ENCODE measurements at regions not wholly inside any gene's neighbourhood (a gene's known extent, or its start where the extent isn't known, plus 50 kb on each side); places are given as distances from the start of the nearest gene placed in this dataset.

- Histone ChIP-seq H3K27ac (ENCODE audit: low read length) (no peak overlapping the region), H3K27me3 (replicated peaks in 1 of 2; ENCODE audit: control insufficient read depth in 2 of 2, extremely low read depth in 1 of 2, insufficient read depth in 2 of 2, low read length in 1 of 2) (peaks cover 0 to 12% of the 10 kb centered on the region in 2 experiments), H3K36me3 (ENCODE audit: control insufficient read depth in 2 of 2, extremely low read depth in 1 of 2, insufficient read depth in 1 of 2, low read length in 1 of 2) (no peaks in the 10 kb centered on the region), H3K4me3 (ENCODE audit: control insufficient read depth in 1 of 2, extremely low read depth in 1 of 2, low read length in 1 of 2) (no peak overlapping the region), H3K9me3 (no peaks in the 10 kb centered on the region), H3K4me1 (ENCODE audit: control insufficient read depth in 1 of 2, extremely low read depth in 1 of 2, insufficient read depth in 2 of 2, low read length in 2 of 2) (no peaks in the 10 kb centered on the region)
- no peak for DNase-seq
- no peak overlapping the region for H3K27ac Mint-ChIP-seq
- H3K9me3 Mint-ChIP-seq: peaks cover 0 to 3% (median 0%) of the 10 kb centered on the region in 3 donors
- no peaks in the 10 kb centered on the region for H3K4me1 Mint-ChIP-seq
- WGBS (ENCODE audit: insufficient coverage): 72% methylated on average over 5 of the region's 13 CpGs
- CTCF ChIA-PET: no interaction called here
- peaks cover 2 to 3% of the 10 kb centered on the region in 2 donors for H3K27me3 Mint-ChIP-seq
- H3K36me3 Mint-ChIP-seq: no peaks in the 10 kb centered on the region
- no peak overlapping the region for H3K4me3 Mint-ChIP-seq
- POLR2A ChIA-PET: no interaction called here
- no peak for ATAC-seq (replicated peaks in 1 of 4)
Observed at GRCh38 chr17:72373910-72374741, 253.3 kb downstream of the SOX9 start.

- no peak overlapping the region for H3K27ac Mint-ChIP-seq
- Histone ChIP-seq H3K9me3 (no peaks in the 10 kb centered on the region), H3K4me3 (ENCODE audit: control insufficient read depth in 1 of 2, extremely low read depth in 1 of 2, low read length in 1 of 2) (no peak overlapping the region), H3K4me1 (ENCODE audit: control insufficient read depth in 1 of 2, extremely low read depth in 1 of 2, insufficient read depth in 2 of 2, low read length in 2 of 2) (no peaks in the 10 kb centered on the region), H3K27ac (ENCODE audit: low read length) (no peak overlapping the region), H3K36me3 (ENCODE audit: control insufficient read depth in 2 of 2, extremely low read depth in 1 of 2, insufficient read depth in 1 of 2, low read length in 1 of 2) (no peaks in the 10 kb centered on the region), H3K27me3 (replicated peaks in 1 of 2; ENCODE audit: control insufficient read depth in 2 of 2, extremely low read depth in 1 of 2, insufficient read depth in 2 of 2, low read length in 1 of 2) (peaks cover 0 to 16% of the 10 kb centered on the region in 2 experiments)
- H3K4me3 Mint-ChIP-seq: no peak overlapping the region
- no peak for ATAC-seq (replicated peaks in 1 of 4)
- H3K36me3 Mint-ChIP-seq: no peaks in the 10 kb centered on the region
- no peaks in the 10 kb centered on the region for H3K9me3 Mint-ChIP-seq
- ChIA-PET POLR2A (no interaction called here), CTCF (no interaction called here)
- WGBS (ENCODE audit: insufficient coverage): 77% methylated on average over 10 of the region's 16 CpGs
- DNase-seq: no peak
- H3K27me3 Mint-ChIP-seq: peaks cover 3% of the 10 kb centered on the region in 2 donors
- no peaks in the 10 kb centered on the region for H3K4me1 Mint-ChIP-seq
Observed at GRCh38 chr17:72376526-72377345, 255.9 kb downstream of the SOX9 start.

GRCh38 chr17:72378414-72379390, 257.9 kb downstream of the SOX9 start:
- no peak overlapping the region for H3K27ac ChIP-seq (ENCODE audit: low read length)
- ATAC-seq (replicated peaks in 1 of 4) (no peak), DNase-seq (no peak)
- ChIA-PET CTCF (no interaction called here), POLR2A (no interaction called here)
- Mint-ChIP-seq H3K4me1 (no peaks in the 10 kb centered on the region), H3K9me3 (no peaks in the 10 kb centered on the region), H3K36me3 (no peaks in the 10 kb centered on the region), H3K4me3 (no peak overlapping the region), H3K27me3 (peaks cover 9 to 11% of the 10 kb centered on the region in 2 donors), H3K27ac (no peak overlapping the region)
- no peaks in the 10 kb centered on the region for H3K36me3 ChIP-seq (ENCODE audit: control insufficient read depth in 2 of 2, extremely low read depth in 1 of 2, insufficient read depth in 1 of 2, low read length in 1 of 2)
- H3K27me3 ChIP-seq (replicated peaks in 1 of 2; ENCODE audit: control insufficient read depth in 2 of 2, extremely low read depth in 1 of 2, insufficient read depth in 2 of 2, low read length in 1 of 2): peaks cover 2 to 16% of the 10 kb centered on the region in 2 experiments
- WGBS (ENCODE audit: insufficient coverage): 69% methylated on average over 15 of the region's 23 CpGs
- H3K4me3 ChIP-seq (ENCODE audit: control insufficient read depth in 1 of 2, extremely low read depth in 1 of 2, low read length in 1 of 2): no peak overlapping the region
- no peaks in the 10 kb centered on the region for H3K9me3 ChIP-seq
- H3K4me1 ChIP-seq (ENCODE audit: control insufficient read depth in 1 of 2, extremely low read depth in 1 of 2, insufficient read depth in 2 of 2, low read length in 2 of 2): no peaks in the 10 kb centered on the region

DNA sequence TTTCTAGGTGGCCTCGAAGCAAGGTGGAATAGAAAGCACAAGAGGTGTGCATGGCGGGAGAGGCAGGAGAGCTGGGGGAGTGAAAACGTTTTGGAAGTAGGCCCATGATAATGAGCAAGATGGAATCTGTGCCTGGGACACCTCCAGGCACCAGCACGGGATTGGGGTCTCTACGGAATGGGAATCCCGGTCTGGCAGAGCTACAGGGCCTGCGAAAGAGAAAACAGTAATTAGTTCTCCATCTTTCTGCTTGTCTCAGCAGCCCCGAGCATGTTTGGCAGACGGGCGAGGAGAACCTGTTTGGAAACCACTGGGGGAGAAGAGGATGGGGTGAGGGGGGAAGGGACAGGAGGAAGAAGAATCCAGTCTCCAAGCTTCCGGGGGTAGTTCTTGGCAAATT, 258.7 kb downstream of the SOX9 start:
- Histone ChIP-seq H3K36me3 (ENCODE audit: control insufficient read depth in 2 of 2, extremely low read depth in 1 of 2, insufficient read depth in 1 of 2, low read length in 1 of 2) (no peaks in the 10 kb centered on the region), H3K27me3 (replicated peaks in 1 of 2; ENCODE audit: control insufficient read depth in 2 of 2, extremely low read depth in 1 of 2, insufficient read depth in 2 of 2, low read length in 1 of 2) (peaks cover 2 to 16% of the 10 kb centered on the region in 2 experiments), H3K4me1 (ENCODE audit: control insufficient read depth in 1 of 2, extremely low read depth in 1 of 2, insufficient read depth in 2 of 2, low read length in 2 of 2) (no peaks in the 10 kb centered on the region), H3K9me3 (no peaks in the 10 kb centered on the region), H3K4me3 (ENCODE audit: control insufficient read depth in 1 of 2, extremely low read depth in 1 of 2, low read length in 1 of 2) (no peak overlapping the region), H3K27ac (ENCODE audit: low read length) (no peak overlapping the region)
- no peak overlapping the region for H3K4me3 Mint-ChIP-seq
- no peaks in the 10 kb centered on the region for H3K9me3 Mint-ChIP-seq
- DNase-seq (no peak), ATAC-seq (replicated peaks in 1 of 4) (no peak)
- H3K4me1 Mint-ChIP-seq: no peaks in the 10 kb centered on the region
- H3K36me3 Mint-ChIP-seq: no peaks in the 10 kb centered on the region
- ChIA-PET CTCF (no interaction called here), POLR2A (no interaction called here)
- peaks cover 9 to 11% of the 10 kb centered on the region in 2 donors for H3K27me3 Mint-ChIP-seq
- 68% methylated on average over 7 of the region's 11 CpGs for WGBS (ENCODE audit: insufficient coverage)
- H3K27ac Mint-ChIP-seq: no peak overlapping the region

DNA sequence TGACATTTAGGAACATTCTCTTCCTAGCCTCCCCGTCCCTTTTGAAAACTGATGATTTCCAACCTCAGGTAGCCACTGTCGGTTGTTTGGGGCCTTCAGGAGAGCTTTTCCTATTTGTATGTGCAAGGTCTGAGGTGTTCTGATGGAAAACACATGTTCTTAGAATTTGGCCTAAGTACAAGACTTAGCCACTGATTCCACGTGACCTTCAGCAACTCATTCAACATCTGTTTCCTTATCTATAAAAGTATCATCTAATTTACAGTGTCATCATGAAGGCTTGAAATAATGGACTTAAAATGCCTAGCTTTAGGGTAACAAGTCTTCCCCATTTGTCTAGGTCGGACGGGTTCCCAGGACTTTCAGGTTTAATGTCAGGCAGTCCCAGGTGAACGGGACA, 259.3 kb downstream of the SOX9 start:
- ChIA-PET CTCF (no interaction called here), POLR2A (no interaction called here)
- peaks cover 9 to 11% of the 10 kb centered on the region in 2 donors for H3K27me3 Mint-ChIP-seq
- H3K4me3 Mint-ChIP-seq: no peak overlapping the region
- no peaks in the 10 kb centered on the region for H3K4me1 Mint-ChIP-seq
- Histone ChIP-seq H3K9me3 (no peaks in the 10 kb centered on the region), H3K27ac (ENCODE audit: low read length) (no peak overlapping the region), H3K4me1 (ENCODE audit: control insufficient read depth in 1 of 2, extremely low read depth in 1 of 2, insufficient read depth in 2 of 2, low read length in 2 of 2) (no peaks in the 10 kb centered on the region), H3K4me3 (ENCODE audit: control insufficient read depth in 1 of 2, extremely low read depth in 1 of 2, low read length in 1 of 2) (no peak overlapping the region), H3K36me3 (ENCODE audit: control insufficient read depth in 2 of 2, extremely low read depth in 1 of 2, insufficient read depth in 1 of 2, low read length in 1 of 2) (no peaks in the 10 kb centered on the region), H3K27me3 (replicated peaks in 1 of 2; ENCODE audit: control insufficient read depth in 2 of 2, extremely low read depth in 1 of 2, insufficient read depth in 2 of 2, low read length in 1 of 2) (peaks cover 2 to 16% of the 10 kb centered on the region in 2 experiments)
- no peaks in the 10 kb centered on the region for H3K36me3 Mint-ChIP-seq
- WGBS (ENCODE audit: insufficient coverage): 90% methylated on average over 2 of the region's 6 CpGs
- H3K9me3 Mint-ChIP-seq: no peaks in the 10 kb centered on the region
- no peak overlapping the region for H3K27ac Mint-ChIP-seq
- ATAC-seq (replicated peaks in 1 of 4) (no peak), DNase-seq (no peak)

GRCh38 chr17:72380737-72381136, 259.9 kb downstream of the SOX9 start:
- ATAC-seq (replicated peaks in 1 of 4) (no peak), DNase-seq (no peak)
- ChIA-PET CTCF (interaction anchor here (0.6 to 0.7 kb wide), 2 partner anchors 53 to 1794 kb away, joined by 3 to 4 read pairs; no protein-coding TSS in a partner anchor), POLR2A (interaction anchor here (0.7 kb wide), 2 partner anchors 28 to 64 kb away, joined by 5 to 6 read pairs; no protein-coding TSS in a partner anchor)
- Histone ChIP-seq H3K27ac (ENCODE audit: low read length) (no peak overlapping the region), H3K4me1 (ENCODE audit: control insufficient read depth in 1 of 2, extremely low read depth in 1 of 2, insufficient read depth in 2 of 2, low read length in 2 of 2) (no peaks in the 10 kb centered on the region), H3K27me3 (replicated peaks in 1 of 2; ENCODE audit: control insufficient read depth in 2 of 2, extremely low read depth in 1 of 2, insufficient read depth in 2 of 2, low read length in 1 of 2) (peaks cover 2 to 16% of the 10 kb centered on the region in 2 experiments), H3K4me3 (ENCODE audit: control insufficient read depth in 1 of 2, extremely low read depth in 1 of 2, low read length in 1 of 2) (no peak overlapping the region), H3K9me3 (no peaks in the 10 kb centered on the region), H3K36me3 (ENCODE audit: control insufficient read depth in 2 of 2, extremely low read depth in 1 of 2, insufficient read depth in 1 of 2, low read length in 1 of 2) (no peaks in the 10 kb centered on the region)
- H3K36me3 Mint-ChIP-seq: no peaks in the 10 kb centered on the region
- WGBS (ENCODE audit: insufficient coverage): 67% methylated on average over 1 of the region's 1 CpG
- H3K27me3 Mint-ChIP-seq: peaks cover 11% of the 10 kb centered on the region in 2 donors
- H3K4me3 Mint-ChIP-seq: no peak overlapping the region
- H3K27ac Mint-ChIP-seq: no peak overlapping the region
- H3K4me1 Mint-ChIP-seq: no peaks in the 10 kb centered on the region
- H3K9me3 Mint-ChIP-seq: no peaks in the 10 kb centered on the region
